Effector CD4-positive, alpha-beta T cell (primary cell): ENCODE measurements at regions not wholly inside any gene's neighbourhood (a gene's known extent, or its start where the extent isn't known, plus 50 kb on each side); places are given as distances from the start of the nearest gene placed in this dataset.
A peak's percentile ranks its signal among the peaks of the same experiment; 100 is the strongest.

ENCODE experiments used
- DNase-seq: peaks from one replicate; pipeline ENCODE4 v3.0.0-alpha.2; 2020

- no peak for DNase-seq
Observed at GRCh38 chr1:5456090-5456811, 536.0 kb downstream of the NPHP4 start.

- no peak for DNase-seq
Observed at GRCh38 chr1:5455651-5456050, 536.6 kb downstream of the NPHP4 start.

- no peak for DNase-seq
Observed at GRCh38 chr1:5455056-5455455, 537.2 kb downstream of the NPHP4 start.

- no peak for DNase-seq
Observed at GRCh38 chr1:5453347-5453746, 538.9 kb downstream of the NPHP4 start.

- DNase-seq: no peak
Observed at GRCh38 chr1:5451671-5452070, 540.6 kb downstream of the NPHP4 start.

- DNase-seq: peak; percentile 8
Observed at GRCh38 chr1:5448486-5448885, 543.7 kb downstream of the NPHP4 start.

- DNase-seq: no peak
Observed at GRCh38 chr1:5447503-5447960, 544.7 kb downstream of the NPHP4 start.

GRCh38 chr1:5444396-5444795 is 547.8 kb downstream of the NPHP4 start:
- no peak for DNase-seq

- DNase-seq: no peak
Observed at GRCh38 chr1:5436808-5437207, 555.4 kb downstream of the NPHP4 start.

- DNase-seq: no peak
Observed at GRCh38 chr1:5435414-5435813, 556.8 kb downstream of the NPHP4 start.

GRCh38 chr1:5432436-5432835 is 559.8 kb downstream of the NPHP4 start:
- DNase-seq: no peak

- no peak for DNase-seq
Observed at GRCh38 chr1:5430911-5431697, 561.1 kb downstream of the NPHP4 start.

GRCh38 chr1:5430136-5430535 is 562.1 kb downstream of the NPHP4 start:
- no peak for DNase-seq

GRCh38 chr1:5428351-5428750 is 563.9 kb downstream of the NPHP4 start:
- DNase-seq: no peak

GRCh38 chr1:5427026-5427613 is 565.1 kb downstream of the NPHP4 start:
- no peak for DNase-seq

- DNase-seq: no peak
Observed at GRCh38 chr1:5424802-5425703, 567.2 kb downstream of the NPHP4 start.

- DNase-seq: no peak
Observed at GRCh38 chr1:5423109-5423508, 569.1 kb downstream of the NPHP4 start.

- no peak for DNase-seq
Observed at GRCh38 chr1:5419501-5419900, 572.7 kb downstream of the NPHP4 start.

- DNase-seq: no peak
Observed at GRCh38 chr1:5416518-5416917, 575.7 kb downstream of the NPHP4 start.

- no peak for DNase-seq
Observed at GRCh38 chr1:5415606-5416005, 576.6 kb downstream of the NPHP4 start.

GRCh38 chr1:5410652-5411051 is 581.6 kb downstream of the NPHP4 start:
- no peak for DNase-seq

- DNase-seq: no peak
Observed at GRCh38 chr1:5408401-5408800, 583.8 kb downstream of the NPHP4 start.

- DNase-seq: no peak
Observed at GRCh38 chr1:5405263-5405662, 587.0 kb downstream of the NPHP4 start.
